H1 (cell line): ENCODE measurements at regions not wholly inside any gene's neighbourhood (a gene's known extent, or its start where the extent isn't known, plus 50 kb on each side); places are given as distances from the start of the nearest gene placed in this dataset.

Experiments
- CTCF ChIA-PET: fragments of 300-600 bp; sonication (Branson Sonifier 250); formaldehyde crosslinking; loops from one replicate; lab custom pipeline; 2021; ENCODE audit not compliant: partially characterized antibody; lab: Charles Lee
- POLR2A ChIA-PET: fragments of 300-600 bp; sonication (Branson Sonifier 250); formaldehyde crosslinking; loops from one replicate; lab custom pipeline; 2021; ENCODE audit warnings: inconsistent platforms; ENCODE audit not compliant: partially characterized antibody; lab: Charles Lee
- DNase-seq, 2 experiments: peaks; one replicate each; pipeline versions ENCODE4 v3.0.0 to v3.0.0-alpha.2; 2010 to 2022; ENCODE audit warnings: low spot score in 2 of 2, low read depth in 1 of 2, mixed read lengths in 1 of 2
- FAIRE-seq: peaks from 2 replicates; lab custom pipeline; 2011; peaks lifted over from hg19 to GRCh38; lab: Jason Lieb, UNC
- H2AFZ ChIP-seq: 2 replicates; pipeline ENCODE4 v1.8.1; 2012; ENCODE audit warnings: low read length, inconsistent platforms
- H2AK5ac ChIP-seq: 2 replicates; pipeline ENCODE4 v1.6.1; 2013; ENCODE audit warnings: low read depth, low read length
- H2BK120ac ChIP-seq: replicated peaks from 2 replicates; pipeline ENCODE3; 2013; ENCODE audit warnings: low read depth, low read length, inconsistent platforms
- H2BK12ac ChIP-seq: 2 replicates; pipeline ENCODE4 v1.6.1; 2013; ENCODE audit warnings: low read depth, low read length
- H2BK15ac ChIP-seq: 2 replicates; pipeline ENCODE4 v1.6.1; 2013; ENCODE audit warnings: low read length
- H2BK20ac ChIP-seq: 2 replicates; pipeline ENCODE4 v1.6.1; 2013; ENCODE audit warnings: low read length
- H2BK5ac ChIP-seq: 2 replicates; pipeline ENCODE4 v1.6.1; 2013; ENCODE audit warnings: low read depth, low read length
- H3K14ac ChIP-seq: 2 replicates; pipeline ENCODE4 v1.6.1; 2013; ENCODE audit warnings: inconsistent platforms; ENCODE audit not compliant: insufficient read length
- H3K18ac ChIP-seq: 2 replicates; pipeline ENCODE4 v1.6.1; 2013; ENCODE audit warnings: low read length; ENCODE audit errors: extremely low read depth
- H3K23ac ChIP-seq: 2 replicates; pipeline ENCODE4 v1.6.1; 2013; ENCODE audit warnings: inconsistent platforms; ENCODE audit not compliant: insufficient read length
- H3K23me2 ChIP-seq: 2 replicates; pipeline ENCODE4 v1.6.1; 2013; ENCODE audit warnings: low read depth, low read length
- H3K27ac ChIP-seq: 2 replicates; pipeline ENCODE4 v1.6.1; 2011; ENCODE audit warnings: low read depth, low read length, inconsistent platforms
- H3K27me3 ChIP-seq, 4 experiments: replicated peaks in 1 of 4; 1 replicate in 1 of 4; 2 replicates in 3 of 4; pipeline versions ENCODE4 v1.6.1 to v1.8.1; 2011 to 2013; ENCODE audit warnings: low read length in 3 of 4, mild to moderate bottlenecking in 3 of 4, inconsistent platforms in 2 of 4, mixed read lengths in 2 of 4, moderate library complexity in 1 of 4; ENCODE audit not compliant: control insufficient read depth in 3 of 4, insufficient read depth in 3 of 4; ENCODE audit errors: extremely low read depth in 1 of 4
- H3K36me3 ChIP-seq, 4 experiments: 2 replicates each; pipeline versions ENCODE4 v1.6.1 to v1.8.1; 2011 to 2013; ENCODE audit warnings: mild to moderate bottlenecking in 4 of 4, low read length in 3 of 4, moderate library complexity in 2 of 4, control low read depth in 1 of 4, inconsistent platforms in 1 of 4; ENCODE audit not compliant: insufficient read depth in 4 of 4, control insufficient read depth in 2 of 4
- H3K4ac ChIP-seq: replicated peaks from 2 replicates; pipeline ENCODE3; 2013; ENCODE audit warnings: low read length, low read depth, mixed read lengths, inconsistent platforms; ENCODE audit not compliant: insufficient read length
- H3K4me1 ChIP-seq, 4 experiments: replicated peaks in 1 of 4; 1 replicate in 1 of 4; 2 replicates in 3 of 4; pipeline versions ENCODE4 v1.6.1 to v1.8.1; 2011 to 2013; ENCODE audit warnings: low read length in 3 of 4, inconsistent platforms in 2 of 4, mixed read lengths in 1 of 4; ENCODE audit not compliant: insufficient read depth in 4 of 4, control insufficient read depth in 3 of 4
- H3K4me2 ChIP-seq, 2 experiments: 2 replicates each; pipeline versions ENCODE4 v1.6.1 to v1.8.1; 2011 to 2013; ENCODE audit warnings: low read depth in 2 of 2, low read length in 2 of 2, control low read depth in 1 of 2, inconsistent platforms in 1 of 2, mild to moderate bottlenecking in 1 of 2; ENCODE audit not compliant: insufficient read depth in 1 of 2
- H3K4me3 ChIP-seq, 4 experiments: fragments of 200-600, 300-600 bp in 1 of 4; sonication (generic), shearing (Covaris generic), sonication (Bioruptor Twin) in 1 of 4; 2 replicates each; pipeline versions ENCODE4 v1.5.1 to v1.8.1; 2011 to 2016; ENCODE audit warnings: low read length in 4 of 4, low read depth in 3 of 4, control low read depth in 2 of 4, inconsistent platforms in 2 of 4, mild to moderate bottlenecking in 2 of 4, mixed read lengths in 1 of 4, moderate library complexity in 1 of 4; ENCODE audit not compliant: insufficient read depth in 2 of 4; ENCODE audit errors: extremely low read depth in 1 of 4
- H3K56ac ChIP-seq: replicated peaks from 2 replicates; pipeline ENCODE3; 2013; ENCODE audit warnings: low read depth, mild to moderate bottlenecking, mixed read lengths, low read length, inconsistent platforms; ENCODE audit not compliant: insufficient read length
- H3K79me1 ChIP-seq: 2 replicates; pipeline ENCODE4 v1.6.1; 2013; ENCODE audit warnings: low read depth, low read length, control low read depth
- H3K79me2 ChIP-seq, 2 experiments: 2 replicates each; pipeline versions ENCODE4 v1.6.1 to v1.8.1; 2012 to 2013; ENCODE audit warnings: low read length in 2 of 2, mild to moderate bottlenecking in 2 of 2, inconsistent platforms in 1 of 2; ENCODE audit not compliant: insufficient read depth in 2 of 2, control insufficient read depth in 1 of 2
- H3K9ac ChIP-seq, 4 experiments: replicated peaks in 1 of 4; 1 replicate in 1 of 4; 2 replicates in 3 of 4; pipeline versions ENCODE4 v1.6.1 to v1.8.1; 2011 to 2013; ENCODE audit warnings: low read depth in 3 of 4, low read length in 3 of 4, control low read depth in 2 of 4, mild to moderate bottlenecking in 2 of 4, moderate library complexity in 2 of 4, inconsistent platforms in 1 of 4; ENCODE audit errors: extremely low read depth in 1 of 4
- H3K9me3 ChIP-seq, 2 experiments: 2 replicates each; pipeline versions ENCODE4 v1.6.1 to v1.8.1; 2012 to 2013; ENCODE audit warnings: mild to moderate bottlenecking in 2 of 2, moderate library complexity in 2 of 2, control low read depth in 1 of 2, inconsistent platforms in 1 of 2, low read depth in 1 of 2, low read length in 1 of 2, mixed read lengths in 1 of 2; ENCODE audit not compliant: insufficient read depth in 2 of 2
- H4K20me1 ChIP-seq, 2 experiments: replicated peaks in 1 of 2; 2 replicates each; pipeline versions ENCODE3 to v1.8.1; 2011 to 2013; ENCODE audit warnings: inconsistent platforms in 2 of 2, low read length in 2 of 2, mild to moderate bottlenecking in 1 of 2; ENCODE audit not compliant: insufficient read depth in 2 of 2, control insufficient read depth in 1 of 2
- H4K5ac ChIP-seq: 2 replicates; pipeline ENCODE4 v1.6.1; 2013; ENCODE audit warnings: low read length, low read depth, mixed read lengths, inconsistent platforms; ENCODE audit not compliant: insufficient read length
- H4K8ac ChIP-seq: 2 replicates; pipeline ENCODE4 v1.8.0; 2013; ENCODE audit warnings: mild to moderate bottlenecking, moderate library complexity, low read length, inconsistent platforms; ENCODE audit not compliant: insufficient read depth; ENCODE audit errors: extremely low read depth
- H4K91ac ChIP-seq: replicated peaks from 2 replicates; pipeline ENCODE3; 2013; ENCODE audit warnings: low read length, mixed read lengths, inconsistent platforms; ENCODE audit not compliant: insufficient read length
- CBX5 ChIP-seq: fragments of 300-800, 300-1000 bp; sonication (generic); IDR thresholded peaks from 2 replicates; pipeline ENCODE4 v1.7.1; 2016; ENCODE audit warnings: antibody characterized with exemption, low read length, low read depth
- EZH2 ChIP-seq: fragments of 200-600 bp; sonication (generic); IDR thresholded peaks from 2 replicates; pipeline ENCODE4 v1.7.1; 2012; ENCODE audit warnings: low read depth, mild to moderate bottlenecking, moderate library complexity, low read length, inconsistent platforms; ENCODE audit not compliant: severe bottlenecking
- HDAC6 ChIP-seq: IDR thresholded peaks from one replicate; pipeline ENCODE4 v1.7.1; 2012; ENCODE audit warnings: low read depth, mild to moderate bottlenecking, inconsistent platforms, low read length, moderate library complexity

GRCh38 chr13:73658639-73659038 is 475.6 kb downstream of the KLF12 start:
- H2BK15ac ChIP-seq, result no peak overlapping the region
- H2BK120ac ChIP-seq, result no peak overlapping the region
- no peak overlapping the region for H3K56ac ChIP-seq
- no peak overlapping the region for H2BK5ac ChIP-seq
- FAIRE-seq (no peak), DNase-seq (no peak)
- no peak overlapping the region for H4K8ac ChIP-seq
- no peak overlapping the region for H2BK20ac ChIP-seq
- H3K4ac ChIP-seq, result no peak overlapping the region
- H2AK5ac ChIP-seq, result no peak overlapping the region
- no peak overlapping the region for H2BK12ac ChIP-seq
- POLR2A ChIA-PET, result interaction anchor here (0.9 kb wide), 1 partner anchor 1823 kb away, joined by 3 read pairs; the partner anchor contains the start of gene TBC1D4
- CTCF ChIA-PET, result interaction anchor here (1.1 to 1.3 kb wide), 4 partner anchors 9 to 110 kb away, joined by 3 to 5 read pairs (median 4); no protein-coding TSS in a partner anchor
- H3K4me2 ChIP-seq, result no peak overlapping the region
- no peak overlapping the region for H3K9ac ChIP-seq
- H3K27ac ChIP-seq, result no peak overlapping the region
- no peaks in the 10 kb centered on the region for H3K79me1 ChIP-seq
- no peak overlapping the region for H3K23ac ChIP-seq
- H4K5ac ChIP-seq, result no peak overlapping the region
- H3K14ac ChIP-seq, result no peak overlapping the region
- H3K27me3 ChIP-seq, result no peaks in the 10 kb centered on the region
- H3K36me3 ChIP-seq, result no peaks in the 10 kb centered on the region
- H3K23me2 ChIP-seq, result no peaks in the 10 kb centered on the region
- H4K20me1 ChIP-seq, result no peaks in the 10 kb centered on the region
- TF ChIP-seq EZH2, result no peak
- no peak for TF ChIP-seq CBX5
- TF ChIP-seq HDAC6, result no peak
- no peak overlapping the region for H3K4me3 ChIP-seq
- no peak overlapping the region for H4K91ac ChIP-seq
- no peaks in the 10 kb centered on the region for H3K9me3 ChIP-seq
- H3K79me2 ChIP-seq, result no peaks in the 10 kb centered on the region
- no peaks in the 10 kb centered on the region; a peak in 1 of 7 replicates for H3K4me1 ChIP-seq
- H3K18ac ChIP-seq, result no peak overlapping the region
- H2AFZ ChIP-seq, result no peak overlapping the region
